Tibial nerve (tissue), 4 donors: ENCODE measurements at regions not wholly inside any gene's neighbourhood (a gene's known extent, or its start where the extent isn't known, plus 50 kb on each side); places are given as distances from the start of the nearest gene placed in this dataset.
"Not testable (repeated sequence)": the region's sequence is repeated elsewhere in the genome, so short reads cannot be mapped to it uniquely, and the experiment has no call there.

Experiments used
- DNase-seq, 2 donors: peaks; one replicate each; pipeline ENCODE4 v3.0.0-alpha.2; 2019; ENCODE audit warnings: low spot score in 2 of 2
- H3K27ac ChIP-seq, 4 donors: fragments of 200-600 bp; sonication (generic) in 3 of 4; one replicate each; pipeline ENCODE4 v1.5.1; 2017 to 2019; ENCODE audit warnings: mild to moderate bottlenecking in 1 of 4
- H3K27me3 ChIP-seq, 2 donors: fragments of 200-600 bp; sonication (generic) in 1 of 2; one replicate each; pipeline versions ENCODE4 v1.5.1 to v1.6.0; 2017 to 2019
- H3K36me3 ChIP-seq, 3 donors: fragments of 200-600 bp; sonication (generic); one replicate each; pipeline ENCODE4 v1.5.1; 2018 to 2019
- H3K4me1 ChIP-seq, 4 donors: fragments of 200-600 bp; sonication (generic) in 3 of 4; one replicate each; pipeline ENCODE4 v1.5.1; 2017 to 2019
- H3K4me3 ChIP-seq, 4 donors: fragments of 200-600 bp; sonication (generic) in 3 of 4; one replicate each; pipeline ENCODE4 v1.5.1; 2017 to 2019; ENCODE audit warnings: mild to moderate bottlenecking in 1 of 4, moderate library complexity in 1 of 4
- H3K9me3 ChIP-seq, 4 donors: fragments of 200-600 bp; sonication (generic) in 3 of 4; one replicate each; pipeline ENCODE4 v1.5.1; 2017 to 2019
- EP300 ChIP-seq, 2 donors: sonication (generic); formaldehyde crosslinking; IDR thresholded peaks; one replicate each; pipeline ENCODE4 v1.6.1; 2017; ENCODE audit warnings: antibody characterized with exemption in 2 of 2, mild to moderate bottlenecking in 1 of 2
- POLR2A ChIP-seq, 2 donors: fragments of 450-650 bp; IDR thresholded peaks; one replicate each; pipeline ENCODE4 v1.6.1; 2017; ENCODE audit warnings: antibody characterized with exemption in 2 of 2, mild to moderate bottlenecking in 2 of 2, moderate library complexity in 2 of 2
- WGBS, 2 donors: methylation state at CpG; one replicate each; pipeline ENCODE4 v1.1.5; 2018; 5-methylcytosine and 5-hydroxymethylcytosine counted together
- TF ChIP-seq, protein P1 (sequence below), 5 experiments: fragments of 200-600 bp in 3 of 5; fragments of 450-650 bp in 2 of 5; sonication (generic) in 3 of 5; IDR thresholded peaks; one replicate each; pipeline ENCODE4 v1.5.1; 2016 to 2019; ENCODE audit warnings: antibody characterized with exemption in 5 of 5, mild to moderate bottlenecking in 3 of 5, moderate library complexity in 2 of 5

DNA sequence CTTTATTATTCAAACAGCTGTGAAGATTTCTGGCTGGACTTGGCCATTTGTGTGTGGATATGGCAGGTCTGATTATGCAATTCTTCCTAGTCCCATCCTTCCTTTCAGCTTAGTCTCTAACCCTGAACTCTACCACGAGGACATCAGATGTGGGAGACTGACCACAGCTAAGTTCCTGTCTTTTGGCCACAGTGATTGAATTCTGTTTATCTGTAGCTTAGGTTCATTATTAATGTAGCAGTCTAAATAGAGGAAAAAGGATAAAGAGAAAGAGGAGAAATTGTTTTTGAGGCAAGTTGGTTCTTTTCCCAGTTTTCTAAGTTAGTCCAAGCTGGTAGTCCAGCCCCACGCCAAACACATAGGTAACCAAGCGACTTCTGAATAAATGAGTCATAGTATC is 598.9 kb downstream of the RFPL4B start:
- no peaks in the 10 kb centered on the region for H3K27me3 ChIP-seq
- H3K9me3 ChIP-seq, result no peaks in the 10 kb centered on the region
- WGBS, 2 donors, result 82 to 84% methylated on average over 3 of the region's 3 CpGs
- H3K27ac ChIP-seq, result no peak overlapping the region
- no peaks in the 10 kb centered on the region for H3K36me3 ChIP-seq
- DNase-seq, result no peak
- TF ChIP-seq POLR2A (IDR thresholded peaks at IDR 0.05) (no peak), EP300 (IDR thresholded peaks at IDR 0.05) (no peak)
- TF ChIP-seq, protein P1, sequence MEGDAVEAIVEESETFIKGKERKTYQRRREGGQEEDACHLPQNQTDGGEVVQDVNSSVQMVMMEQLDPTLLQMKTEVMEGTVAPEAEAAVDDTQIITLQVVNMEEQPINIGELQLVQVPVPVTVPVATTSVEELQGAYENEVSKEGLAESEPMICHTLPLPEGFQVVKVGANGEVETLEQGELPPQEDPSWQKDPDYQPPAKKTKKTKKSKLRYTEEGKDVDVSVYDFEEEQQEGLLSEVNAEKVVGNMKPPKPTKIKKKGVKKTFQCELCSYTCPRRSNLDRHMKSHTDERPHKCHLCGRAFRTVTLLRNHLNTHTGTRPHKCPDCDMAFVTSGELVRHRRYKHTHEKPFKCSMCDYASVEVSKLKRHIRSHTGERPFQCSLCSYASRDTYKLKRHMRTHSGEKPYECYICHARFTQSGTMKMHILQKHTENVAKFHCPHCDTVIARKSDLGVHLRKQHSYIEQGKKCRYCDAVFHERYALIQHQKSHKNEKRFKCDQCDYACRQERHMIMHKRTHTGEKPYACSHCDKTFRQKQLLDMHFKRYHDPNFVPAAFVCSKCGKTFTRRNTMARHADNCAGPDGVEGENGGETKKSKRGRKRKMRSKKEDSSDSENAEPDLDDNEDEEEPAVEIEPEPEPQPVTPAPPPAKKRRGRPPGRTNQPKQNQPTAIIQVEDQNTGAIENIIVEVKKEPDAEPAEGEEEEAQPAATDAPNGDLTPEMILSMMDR (IDR thresholded peaks at IDR 0.05), result no peak
- H3K4me1 ChIP-seq, result no peaks in the 10 kb centered on the region
- H3K4me3 ChIP-seq, result no peak overlapping the region

DNA sequence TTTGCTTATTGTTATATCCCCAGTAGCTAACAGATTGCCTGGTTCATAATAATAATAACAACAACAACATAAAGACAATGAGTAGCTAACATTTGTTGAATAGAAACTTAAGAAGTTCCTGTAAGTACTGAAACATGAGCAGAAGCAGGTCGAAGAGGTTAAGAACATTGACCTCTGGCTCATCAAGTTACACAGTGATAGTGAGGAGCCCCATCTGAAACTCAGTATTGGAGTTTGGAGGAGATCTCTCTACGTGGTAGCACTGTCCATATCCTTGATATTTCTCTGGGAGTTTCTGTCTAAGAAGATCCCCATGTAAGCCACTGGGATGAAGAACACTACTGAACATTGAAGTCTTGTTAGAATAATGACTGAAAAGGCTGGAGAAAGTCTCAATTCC is 600.4 kb downstream of the RFPL4B start:
- DNase-seq, result no peak
- H3K27ac ChIP-seq, result no peak overlapping the region
- H3K36me3 ChIP-seq, result no peaks in the 10 kb centered on the region
- no peaks in the 10 kb centered on the region for H3K9me3 ChIP-seq
- no peak overlapping the region for H3K4me3 ChIP-seq
- no peaks in the 10 kb centered on the region for H3K4me1 ChIP-seq
- WGBS, 2 donors, result 70 to 73% methylated on average over 2 of the region's 2 CpGs
- no peaks in the 10 kb centered on the region for H3K27me3 ChIP-seq
- TF ChIP-seq POLR2A (IDR thresholded peaks at IDR 0.05), result no peak
- no peak for TF ChIP-seq EP300 (IDR thresholded peaks at IDR 0.05)
- TF ChIP-seq, protein P1 (IDR thresholded peaks at IDR 0.05), result no peak

DNA sequence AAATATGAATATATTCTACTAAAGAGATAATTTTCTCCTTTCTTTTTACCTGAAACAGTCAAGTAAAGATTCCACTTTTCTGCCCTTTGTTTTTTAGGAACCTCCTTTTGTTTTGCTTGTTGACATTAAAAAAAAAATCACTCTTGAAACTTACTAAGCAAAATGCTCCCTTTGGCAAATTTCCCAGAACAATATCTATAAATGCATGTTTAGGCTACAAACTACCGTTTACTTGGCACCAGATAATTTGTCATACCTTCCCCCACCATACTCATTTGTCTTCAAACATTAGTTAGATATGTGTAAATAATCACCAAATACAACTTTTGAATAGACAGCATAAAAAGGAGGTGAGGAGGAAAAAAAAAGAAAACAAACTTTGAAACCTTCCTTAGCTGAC is 604.7 kb downstream of the RFPL4B start:
- Histone ChIP-seq H3K36me3 (no peaks in the 10 kb centered on the region), H3K27me3 (no peaks in the 10 kb centered on the region), H3K9me3 (no peaks in the 10 kb centered on the region), H3K27ac (no peak overlapping the region), H3K4me1 (peaks cover 0 to 6% (median 2%) of the 10 kb centered on the region in 4 donors), H3K4me3 (no peak overlapping the region)
- WGBS, 2 donors, result 60% methylated on average over 1 of the region's 1 CpG
- TF ChIP-seq POLR2A (IDR thresholded peaks at IDR 0.05) (no peak), EP300 (IDR thresholded peaks at IDR 0.05) (no peak)
- TF ChIP-seq, protein P1 (IDR thresholded peaks at IDR 0.05), result no peak
- no peak for DNase-seq

DNA sequence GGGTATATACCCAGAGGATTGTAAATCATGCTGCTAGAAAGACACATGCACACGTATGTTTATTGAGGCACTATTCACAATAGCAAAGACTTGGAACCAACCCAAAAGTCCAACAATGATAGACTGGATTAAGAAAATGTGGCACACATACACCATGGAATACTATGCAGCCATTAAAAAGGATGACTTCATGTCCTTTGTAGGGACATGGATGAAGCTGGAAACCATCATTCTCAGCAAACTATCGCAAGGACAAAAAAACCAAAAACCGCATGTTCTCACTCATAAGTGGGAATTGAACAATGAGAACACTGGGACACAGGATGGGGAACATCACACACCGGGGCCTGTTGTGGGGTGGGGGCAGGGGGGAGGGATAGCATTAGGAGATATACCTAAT is 608.6 kb downstream of the RFPL4B start:
- H3K4me3 ChIP-seq, H3K27ac ChIP-seq, DNase-seq, H3K27me3 ChIP-seq, H3K9me3 ChIP-seq, H3K36me3 ChIP-seq: not testable (repeated sequence)
- 96 to 99% methylated on average over 4 of the region's 4 CpGs for WGBS, 2 donors
- peaks cover 0 to 12% (median 4%) of the 10 kb centered on the region in 4 donors for H3K4me1 ChIP-seq

DNA sequence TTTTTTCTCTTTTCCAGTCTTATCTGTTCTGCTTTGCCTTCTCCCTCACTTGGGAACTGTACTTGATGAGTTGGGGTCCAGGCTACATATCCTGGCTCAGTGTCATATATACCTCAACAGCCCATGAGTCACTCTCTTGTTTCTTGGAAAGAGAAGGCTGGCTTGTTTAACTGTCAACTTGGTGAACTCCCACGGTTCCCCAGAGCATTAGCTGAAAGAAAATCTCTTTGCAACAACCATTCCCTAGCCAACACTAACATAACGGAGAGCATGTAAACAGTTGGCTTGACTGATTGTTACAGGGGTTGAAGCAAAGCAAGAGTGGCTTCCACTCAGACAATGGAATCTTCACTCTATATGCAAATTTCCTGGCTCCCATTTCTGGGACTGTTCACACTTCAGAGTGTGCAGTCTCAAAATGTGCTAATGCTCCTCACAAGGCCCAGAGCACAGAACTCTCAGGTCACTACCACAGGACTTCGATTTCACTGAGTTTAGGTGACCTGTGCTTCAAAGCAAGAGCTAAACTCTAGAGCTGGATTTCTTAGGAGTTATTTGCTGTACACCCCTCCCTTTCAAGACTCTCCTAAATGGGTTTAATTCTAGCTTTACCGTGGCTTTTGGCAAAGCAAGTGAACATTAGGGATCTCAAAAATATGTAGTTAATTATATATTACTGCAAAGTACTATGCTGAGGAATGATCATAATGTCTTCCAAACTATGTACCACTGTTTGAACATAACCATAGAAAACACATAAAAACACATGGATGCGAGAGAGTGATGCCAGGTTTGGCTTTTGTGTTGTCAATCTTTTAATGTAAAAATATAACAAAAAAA is 609.8 kb downstream of the RFPL4B start:
- Histone ChIP-seq H3K27ac (no peak overlapping the region), H3K9me3 (no peaks in the 10 kb centered on the region)
- TF ChIP-seq, protein P1 (IDR thresholded peaks at IDR 0.05), result no peak
- TF ChIP-seq EP300 (IDR thresholded peaks at IDR 0.05), result no peak
- no peak for TF ChIP-seq POLR2A (IDR thresholded peaks at IDR 0.05)

More for the DNA sequence above, 609.8 kb downstream of the RFPL4B start:
- H3K4me1 ChIP-seq, result peaks cover 0 to 12% (median 4%) of the 10 kb centered on the region in 4 donors
- no peaks in the 10 kb centered on the region for H3K36me3 ChIP-seq
- DNase-seq, result no peak
- no peaks in the 10 kb centered on the region for H3K27me3 ChIP-seq
- no peak overlapping the region for H3K4me3 ChIP-seq
- 33 to 37% methylated on average over 5 of the region's 5 CpGs for WGBS, 2 donors
